ENCODE measurements at regions not wholly inside any gene's neighbourhood (a gene's known extent, or its start where the extent isn't known, plus 50 kb on each side); places are given as distances from the start of the nearest gene placed in this dataset.
"Not testable (repeated sequence)": the region's sequence is repeated elsewhere in the genome, so short reads cannot be mapped to it uniquely, and the experiment has no call there.

- DNase-seq, result no peak
These were observed 50.7 kb upstream of the TAC4 start for GRCh38 chr17:49898366-49899190.

GRCh38 chr17:49899191-49899485, 51.3 kb upstream of the TAC4 start:
- no peak for DNase-seq

- DNase-seq, result no peak
These were observed 51.7 kb upstream of the TAC4 start for GRCh38 chr17:49899588-49899987.

- DNase-seq, result not testable (repeated sequence)
These were observed 52.9 kb upstream of the TAC4 start for GRCh38 chr17:49900801-49901200.

- no peak for DNase-seq
These were observed 53.8 kb upstream of the TAC4 start for GRCh38 chr17:49901460-49902331.

- no peak for DNase-seq
These were observed 55.7 kb upstream of the TAC4 start for GRCh38 chr17:49903523-49903922.

- DNase-seq, result no peak
These were observed 57.0 kb upstream of the TAC4 start for GRCh38 chr17:49904893-49905292.

- no peak for DNase-seq
These were observed 58.8 kb upstream of the TAC4 start for GRCh38 chr17:49906531-49907136.

GRCh38 chr17:49907279-49907678, 59.4 kb upstream of the TAC4 start:
- DNase-seq, result no peak

- DNase-seq, result no peak
These were observed 59.9 kb upstream of the DLX4 start for GRCh38 chr17:49908782-49909714.

GRCh38 chr17:49910094-49910857, 58.7 kb upstream of the DLX4 start:
- DNase-seq, result no peak

GRCh38 chr17:49910858-49911204, 58.2 kb upstream of the DLX4 start:
- DNase-seq, result no peak

GRCh38 chr17:49911719-49912118, 57.3 kb upstream of the DLX4 start:
- DNase-seq, result no peak

- no peak for DNase-seq
These were observed 55.5 kb upstream of the DLX4 start for GRCh38 chr17:49913226-49914095.

- peak; percentile 21 to 48 for DNase-seq
These were observed 54.9 kb upstream of the DLX4 start for GRCh38 chr17:49914096-49914490.

GRCh38 chr17:49914664-49915063, 54.3 kb upstream of the DLX4 start:
- DNase-seq, result no peak

GRCh38 chr17:49915260-49915659, 53.7 kb upstream of the DLX4 start:
- DNase-seq, result no peak

GRCh38 chr17:49915670-49916069, 53.3 kb upstream of the DLX4 start:
- no peak for DNase-seq

- DNase-seq, result no peak
These were observed 52.0 kb upstream of the DLX4 start for GRCh38 chr17:49916854-49917515.

GRCh38 chr17:49918591-49918990, 50.4 kb upstream of the DLX4 start:
- no peak for DNase-seq

Measured in NCI-H2081 (cell line).